ENCODE measurements at regions not wholly inside any gene's neighbourhood (a gene's known extent, or its start where the extent isn't known, plus 50 kb on each side); places are given as distances from the start of the nearest gene placed in this dataset.

DNA sequence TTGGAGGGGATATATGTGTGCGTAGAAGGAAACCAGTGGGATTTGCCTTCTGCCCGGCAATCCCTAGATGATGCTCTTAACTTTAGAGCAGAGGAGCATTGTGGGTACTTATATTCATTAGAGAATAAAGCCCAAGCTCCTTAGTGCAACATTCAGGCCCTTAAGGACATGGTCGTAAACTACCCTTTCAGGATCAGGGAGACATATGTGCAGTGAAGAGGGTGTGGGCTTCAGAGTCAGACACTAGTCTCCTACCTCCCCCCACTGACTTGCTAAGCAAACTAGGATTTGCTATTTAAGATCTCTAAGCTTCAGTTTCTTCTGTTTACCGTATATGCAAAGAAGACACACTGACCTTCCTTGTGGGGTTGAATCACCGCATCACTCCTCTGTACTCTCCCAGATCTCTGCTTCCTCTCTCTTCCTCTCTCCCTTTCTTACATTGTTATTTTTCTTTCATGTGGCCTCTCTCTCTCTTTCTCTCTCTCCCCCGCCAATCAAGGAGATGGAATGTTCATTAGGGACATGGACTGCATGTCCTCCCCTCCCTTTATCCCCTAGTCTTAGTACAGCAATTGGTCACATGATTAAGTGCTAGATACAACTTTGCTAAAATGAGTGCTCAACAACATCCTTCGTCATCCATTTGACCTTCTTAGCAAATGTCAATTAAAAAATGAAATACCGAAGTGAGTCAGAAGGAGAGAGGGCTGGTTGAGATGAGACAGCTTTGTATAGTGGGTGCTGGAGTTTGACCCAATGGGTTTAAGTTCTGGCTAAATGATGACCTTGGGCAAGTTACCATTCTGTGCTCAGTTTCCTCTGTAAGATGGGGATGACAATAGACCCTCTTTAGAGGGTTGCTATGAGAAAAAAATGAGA is 91.7 kb downstream of the TMX1 start:
- H3K36me3 ChIP-seq (ENCODE audit: insufficient read depth, low read depth, low read length): no peaks in the 10 kb centered on the region
- H3K4me3 ChIP-seq (ENCODE audit: low read length): no peak overlapping the region
- no peaks in the 10 kb centered on the region for H3K27me3 ChIP-seq (ENCODE audit: insufficient read depth, low read length)
- no peaks in the 10 kb centered on the region for H3K4me1 ChIP-seq (ENCODE audit: insufficient read depth, low read length)
- H3K9me3 ChIP-seq (ENCODE audit: insufficient read depth, low read depth, low read length): no peaks in the 10 kb centered on the region
- H3K9ac ChIP-seq (ENCODE audit: low read depth, low read length): no peak overlapping the region
- H3K27ac ChIP-seq (ENCODE audit: low read length): no peak overlapping the region

DNA sequence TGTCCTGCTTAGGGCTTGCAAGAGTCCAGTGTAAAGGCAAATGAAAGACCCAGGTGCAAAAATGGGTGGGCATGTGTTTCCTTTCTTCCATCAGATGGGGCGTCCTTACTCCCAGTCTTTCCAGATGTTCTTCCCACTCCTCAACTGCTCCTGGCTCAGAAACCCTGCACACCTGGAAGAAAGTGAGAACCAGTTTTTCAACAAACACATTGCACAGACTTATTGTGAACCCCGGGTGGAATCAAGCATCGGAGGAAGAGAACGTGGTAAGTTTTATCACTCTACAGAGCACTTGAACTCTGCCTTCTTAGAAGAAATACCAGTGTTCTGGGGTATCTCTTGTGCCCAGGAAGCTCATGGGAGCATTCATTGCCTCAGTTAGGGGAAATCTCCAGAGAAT is 93.3 kb downstream of the TMX1 start:
- H3K27me3 ChIP-seq (ENCODE audit: insufficient read depth, low read length): no peaks in the 10 kb centered on the region
- H3K9ac ChIP-seq (ENCODE audit: low read depth, low read length): no peak overlapping the region
- no peaks in the 10 kb centered on the region for H3K36me3 ChIP-seq (ENCODE audit: insufficient read depth, low read depth, low read length)
- H3K4me1 ChIP-seq (ENCODE audit: insufficient read depth, low read length): no peaks in the 10 kb centered on the region
- no peaks in the 10 kb centered on the region for H3K9me3 ChIP-seq (ENCODE audit: insufficient read depth, low read depth, low read length)
- H3K4me3 ChIP-seq (ENCODE audit: low read length): no peak overlapping the region
- H3K27ac ChIP-seq (ENCODE audit: low read length): no peak overlapping the region

DNA sequence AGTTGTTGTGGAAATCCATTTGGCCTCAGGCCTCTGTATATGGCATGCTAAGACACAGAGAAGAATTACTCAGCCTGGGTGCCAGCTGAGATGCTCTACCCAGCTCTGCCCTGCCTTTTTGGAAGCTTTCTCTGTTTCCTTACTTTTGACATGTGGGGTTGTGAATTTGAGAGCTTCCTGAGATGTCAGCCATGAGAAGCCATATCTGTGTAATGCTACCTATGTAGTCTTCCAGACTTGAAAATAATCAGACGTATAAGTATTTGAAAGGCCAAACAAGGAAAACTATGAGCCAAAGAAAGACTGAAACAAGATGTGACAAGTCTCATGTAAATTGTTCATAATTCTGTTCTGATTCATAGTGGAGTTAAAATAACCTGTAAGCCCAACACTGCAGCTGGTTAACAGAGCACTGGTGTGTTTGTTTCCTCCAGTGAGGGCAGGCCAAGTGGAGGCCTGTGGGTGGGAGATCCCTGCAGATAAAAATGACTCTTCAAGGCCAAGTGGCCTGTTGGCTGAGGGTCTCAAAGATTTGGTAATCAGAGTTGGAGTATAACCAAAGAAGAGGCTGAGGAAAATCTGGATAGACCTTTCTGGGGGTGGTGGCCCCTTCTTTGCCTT is 94.0 kb downstream of the TMX1 start:
- H3K27ac ChIP-seq (ENCODE audit: low read length): no peak overlapping the region
- no peak overlapping the region for H3K9ac ChIP-seq (ENCODE audit: low read depth, low read length)
- no peak overlapping the region for H3K4me3 ChIP-seq (ENCODE audit: low read length)
- no peaks in the 10 kb centered on the region for H3K9me3 ChIP-seq (ENCODE audit: insufficient read depth, low read depth, low read length)
- H3K36me3 ChIP-seq (ENCODE audit: insufficient read depth, low read depth, low read length): no peaks in the 10 kb centered on the region
- no peaks in the 10 kb centered on the region for H3K27me3 ChIP-seq (ENCODE audit: insufficient read depth, low read length)
- H3K4me1 ChIP-seq (ENCODE audit: insufficient read depth, low read length): no peaks in the 10 kb centered on the region

DNA sequence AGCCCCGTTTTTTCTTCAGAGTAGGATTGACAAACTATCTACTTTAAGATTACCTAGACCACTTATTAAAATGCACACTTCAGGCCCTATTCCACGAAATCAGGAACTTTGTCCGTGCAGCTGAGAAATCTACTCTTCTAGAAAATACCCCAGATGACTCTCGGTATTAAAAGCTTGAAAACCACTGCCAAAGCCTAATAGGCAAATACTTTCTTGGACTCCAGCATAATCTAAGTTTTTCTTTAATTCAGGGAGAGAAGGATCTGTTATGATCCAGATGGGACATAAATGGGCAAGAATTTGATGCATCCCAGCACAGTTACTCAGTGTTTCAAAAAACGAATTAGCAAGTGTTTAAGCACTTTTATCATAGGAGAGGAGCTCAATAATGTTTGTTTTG is 94.5 kb downstream of the TMX1 start:
- Histone ChIP-seq H3K27ac (ENCODE audit: low read length) (no peak overlapping the region), H3K27me3 (ENCODE audit: insufficient read depth, low read length) (no peaks in the 10 kb centered on the region), H3K9me3 (ENCODE audit: insufficient read depth, low read depth, low read length) (no peaks in the 10 kb centered on the region), H3K36me3 (ENCODE audit: insufficient read depth, low read depth, low read length) (no peaks in the 10 kb centered on the region), H3K4me1 (ENCODE audit: insufficient read depth, low read length) (no peaks in the 10 kb centered on the region), H3K9ac (ENCODE audit: low read depth, low read length) (no peak overlapping the region), H3K4me3 (ENCODE audit: low read length) (no peak overlapping the region)

DNA sequence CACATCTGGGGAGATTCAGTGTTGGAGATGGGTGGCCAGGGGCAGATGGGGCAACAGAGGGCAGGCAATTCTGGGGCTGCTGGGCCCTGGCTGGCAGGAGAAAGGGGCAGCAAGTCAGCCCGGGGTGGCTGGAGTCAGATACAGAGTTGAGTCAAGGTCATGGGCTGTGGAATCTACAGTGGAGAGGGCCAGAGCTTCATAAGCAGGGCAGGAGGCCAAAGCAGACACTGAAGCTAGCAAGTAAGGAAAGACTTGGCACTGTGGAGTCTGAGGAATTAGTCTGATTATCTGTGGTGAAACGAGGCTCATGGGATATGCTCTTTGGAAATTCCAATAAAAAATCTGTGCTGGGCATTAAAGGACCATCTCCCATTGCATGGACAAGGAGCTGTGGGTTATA is 95.5 kb downstream of the TMX1 start:
- Histone ChIP-seq H3K9ac (ENCODE audit: low read depth, low read length) (no peak overlapping the region), H3K36me3 (ENCODE audit: insufficient read depth, low read depth, low read length) (no peaks in the 10 kb centered on the region), H3K4me1 (ENCODE audit: insufficient read depth, low read length) (no peaks in the 10 kb centered on the region), H3K27me3 (ENCODE audit: insufficient read depth, low read length) (no peaks in the 10 kb centered on the region), H3K9me3 (ENCODE audit: insufficient read depth, low read depth, low read length) (no peaks in the 10 kb centered on the region), H3K27ac (ENCODE audit: low read length) (no peak overlapping the region), H3K4me3 (ENCODE audit: low read length) (no peak overlapping the region)

DNA sequence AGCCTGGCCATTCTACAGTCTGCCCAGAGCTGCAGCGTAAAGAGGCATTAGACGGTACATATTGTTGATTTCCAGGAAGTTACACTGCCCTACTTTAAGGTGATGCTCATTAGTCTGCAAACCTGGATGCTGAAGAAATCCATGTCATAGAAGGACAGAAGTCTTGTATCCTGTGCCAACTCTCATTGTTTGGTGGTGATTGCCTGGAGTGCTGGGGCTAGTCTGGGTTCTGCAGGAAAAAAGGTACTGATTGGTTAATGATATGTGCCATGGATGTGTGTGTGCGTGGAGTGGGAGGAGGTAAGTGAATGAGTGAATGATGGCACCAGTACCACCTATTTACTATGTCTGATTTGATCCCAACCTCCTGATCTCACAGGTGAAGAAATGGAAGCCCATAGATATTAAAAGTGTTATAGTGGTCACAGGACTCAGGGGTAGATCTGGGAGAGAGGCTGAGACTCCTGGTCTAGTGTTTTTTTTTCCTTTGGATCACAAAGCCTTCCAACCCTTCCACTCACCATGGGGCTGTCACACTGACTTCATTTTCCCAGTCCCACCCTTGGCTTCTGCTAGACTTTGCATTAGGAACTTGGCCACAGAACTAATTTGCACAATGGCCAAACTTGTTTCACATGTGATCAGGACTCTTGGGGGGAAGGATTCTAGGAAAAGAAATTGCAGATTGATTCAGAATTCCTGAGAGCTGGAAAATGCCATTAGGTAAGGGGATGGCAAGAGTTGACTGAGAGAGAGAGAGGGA is 96.1 kb downstream of the TMX1 start:
- no peak overlapping the region for H3K9ac ChIP-seq (ENCODE audit: low read depth, low read length)
- no peak overlapping the region for H3K27ac ChIP-seq (ENCODE audit: low read length)
- no peaks in the 10 kb centered on the region for H3K4me1 ChIP-seq (ENCODE audit: insufficient read depth, low read length)
- H3K9me3 ChIP-seq (ENCODE audit: insufficient read depth, low read depth, low read length): no peaks in the 10 kb centered on the region
- no peak overlapping the region for H3K4me3 ChIP-seq (ENCODE audit: low read length)
- no peaks in the 10 kb centered on the region for H3K27me3 ChIP-seq (ENCODE audit: insufficient read depth, low read length)
- no peaks in the 10 kb centered on the region for H3K36me3 ChIP-seq (ENCODE audit: insufficient read depth, low read depth, low read length)

DNA sequence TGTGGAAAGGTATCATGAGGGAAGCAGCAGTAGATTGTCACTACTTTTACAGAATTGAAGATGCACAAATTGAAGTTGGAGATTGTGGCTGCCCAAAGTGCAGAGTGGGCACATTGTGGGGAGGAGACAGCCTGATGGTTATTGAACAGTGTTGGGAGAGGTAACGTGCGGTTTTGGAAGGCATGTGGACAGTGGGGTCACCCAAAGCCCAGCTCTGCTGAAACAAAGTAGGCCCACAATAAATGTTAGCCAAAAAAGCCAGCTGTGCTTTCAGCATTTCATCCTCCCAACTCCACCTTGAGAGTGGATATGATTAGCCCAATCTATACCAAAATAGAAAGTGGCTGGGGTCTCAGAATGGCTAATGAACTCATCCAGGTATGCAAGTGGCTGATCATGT is 96.7 kb downstream of the TMX1 start:
- no peaks in the 10 kb centered on the region for H3K9me3 ChIP-seq (ENCODE audit: insufficient read depth, low read depth, low read length)
- no peaks in the 10 kb centered on the region for H3K27me3 ChIP-seq (ENCODE audit: insufficient read depth, low read length)
- no peaks in the 10 kb centered on the region for H3K36me3 ChIP-seq (ENCODE audit: insufficient read depth, low read depth, low read length)
- no peak overlapping the region for H3K9ac ChIP-seq (ENCODE audit: low read depth, low read length)
- H3K27ac ChIP-seq (ENCODE audit: low read length): no peak overlapping the region
- no peak overlapping the region for H3K4me3 ChIP-seq (ENCODE audit: low read length)
- no peaks in the 10 kb centered on the region for H3K4me1 ChIP-seq (ENCODE audit: insufficient read depth, low read length)

DNA sequence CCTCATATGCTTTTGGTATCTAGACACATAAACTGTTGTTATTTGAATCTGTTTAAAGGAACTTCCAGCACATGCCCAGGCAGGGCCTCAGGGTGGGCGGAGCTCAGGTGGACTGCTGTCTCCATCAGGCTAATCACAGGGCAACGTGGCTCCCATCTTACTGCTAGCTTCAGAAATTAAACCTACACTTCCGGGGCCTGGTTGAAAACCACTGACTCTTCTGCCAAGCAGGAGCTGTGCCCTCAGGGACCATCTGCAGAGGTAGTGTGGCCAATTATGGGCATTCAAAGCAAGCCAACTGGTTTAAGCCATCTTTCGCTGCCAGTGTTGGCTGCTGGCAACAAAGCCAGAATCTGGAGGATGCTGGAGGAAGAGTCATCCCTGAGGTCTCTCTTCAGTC is 97.5 kb downstream of the TMX1 start:
- H3K9me3 ChIP-seq (ENCODE audit: insufficient read depth, low read depth, low read length): no peaks in the 10 kb centered on the region
- no peak overlapping the region for H3K4me3 ChIP-seq (ENCODE audit: low read length)
- no peaks in the 10 kb centered on the region for H3K27me3 ChIP-seq (ENCODE audit: insufficient read depth, low read length)
- H3K36me3 ChIP-seq (ENCODE audit: insufficient read depth, low read depth, low read length): no peaks in the 10 kb centered on the region
- H3K9ac ChIP-seq (ENCODE audit: low read depth, low read length): no peak overlapping the region
- no peaks in the 10 kb centered on the region for H3K4me1 ChIP-seq (ENCODE audit: insufficient read depth, low read length)
- H3K27ac ChIP-seq (ENCODE audit: low read length): no peak overlapping the region

DNA sequence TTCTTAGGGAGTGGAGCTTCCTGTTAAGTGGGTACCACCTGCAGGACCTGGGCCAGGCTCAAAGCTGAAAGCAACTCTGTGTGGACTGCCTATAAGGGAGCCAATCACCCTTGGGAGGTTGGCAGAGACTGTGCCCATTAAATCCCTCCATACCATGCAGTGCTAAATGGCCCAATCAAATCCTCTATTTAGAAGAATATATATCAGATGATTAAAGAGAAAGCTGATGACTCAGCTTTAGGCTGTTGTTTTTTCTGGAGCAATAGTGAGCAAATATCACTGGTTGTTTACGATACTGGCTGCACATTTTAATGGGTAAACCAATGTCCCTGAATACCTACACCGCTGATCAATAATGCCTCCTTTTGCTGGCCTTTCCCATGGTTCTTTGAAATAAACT is 101.3 kb downstream of the TMX1 start:
- no peaks in the 10 kb centered on the region for H3K4me1 ChIP-seq (ENCODE audit: insufficient read depth, low read length)
- H3K27me3 ChIP-seq (ENCODE audit: insufficient read depth, low read length): no peaks in the 10 kb centered on the region
- no peak overlapping the region for H3K4me3 ChIP-seq (ENCODE audit: low read length)
- no peak overlapping the region for H3K9ac ChIP-seq (ENCODE audit: low read depth, low read length)
- no peaks in the 10 kb centered on the region for H3K36me3 ChIP-seq (ENCODE audit: insufficient read depth, low read depth, low read length)
- H3K9me3 ChIP-seq (ENCODE audit: insufficient read depth, low read depth, low read length): no peaks in the 10 kb centered on the region
- no peak overlapping the region for H3K27ac ChIP-seq (ENCODE audit: low read length)

DNA sequence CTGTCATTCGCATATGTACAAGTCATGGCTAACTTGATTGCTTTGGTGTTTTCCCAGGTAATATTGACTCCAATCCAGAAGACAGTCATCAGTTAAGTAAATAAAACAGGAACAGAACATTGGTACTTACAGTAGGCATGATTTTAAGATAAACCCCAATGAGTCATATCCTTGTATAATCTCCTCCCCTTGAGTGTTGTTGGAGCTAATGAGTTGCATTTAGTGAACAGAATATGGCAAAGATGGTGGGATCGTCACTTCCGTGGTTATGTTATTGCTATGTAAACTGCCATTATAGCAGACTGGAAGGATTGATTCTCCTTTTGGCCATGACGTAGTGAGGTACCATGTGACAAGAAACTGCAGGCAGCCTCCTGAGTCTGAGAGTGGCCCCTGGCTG is 102.2 kb downstream of the TMX1 start:
- H3K4me1 ChIP-seq (ENCODE audit: insufficient read depth, low read length): no peaks in the 10 kb centered on the region
- no peaks in the 10 kb centered on the region for H3K9me3 ChIP-seq (ENCODE audit: insufficient read depth, low read depth, low read length)
- no peaks in the 10 kb centered on the region for H3K27me3 ChIP-seq (ENCODE audit: insufficient read depth, low read length)
- H3K9ac ChIP-seq (ENCODE audit: low read depth, low read length): no peak overlapping the region
- H3K36me3 ChIP-seq (ENCODE audit: insufficient read depth, low read depth, low read length): no peaks in the 10 kb centered on the region
- no peak overlapping the region for H3K27ac ChIP-seq (ENCODE audit: low read length)
- no peak overlapping the region for H3K4me3 ChIP-seq (ENCODE audit: low read length)

DNA sequence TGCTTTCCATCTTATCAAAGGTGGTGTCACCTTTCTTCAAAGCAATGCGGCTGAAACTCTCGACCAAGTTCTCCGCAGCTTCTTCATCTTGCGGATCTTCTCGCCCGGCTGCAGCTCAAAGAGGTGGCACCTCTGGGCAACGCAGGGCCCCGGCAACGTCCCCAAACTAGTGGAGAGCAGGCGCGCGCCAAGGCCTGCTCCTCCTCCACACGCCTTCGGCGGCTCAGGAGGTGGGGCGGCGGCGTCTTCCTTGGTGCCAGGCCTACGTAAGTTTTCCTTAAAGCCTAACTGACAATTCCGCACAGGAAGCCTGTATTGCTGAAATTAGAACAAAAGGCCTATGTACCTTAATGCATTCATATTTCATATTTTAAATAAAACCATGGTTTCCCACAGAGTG is 112.0 kb downstream of the TMX1 start:
- Histone ChIP-seq H3K4me3 (ENCODE audit: low read length) (no peak overlapping the region), H3K9ac (ENCODE audit: low read depth, low read length) (no peak overlapping the region), H3K9me3 (ENCODE audit: insufficient read depth, low read depth, low read length) (0 out of 2 replicates have a peak, but pooled peaks cover 4% of the 10 kb centered on the region), H3K36me3 (ENCODE audit: insufficient read depth, low read depth, low read length) (no peaks in the 10 kb centered on the region), H3K4me1 (ENCODE audit: insufficient read depth, low read length) (no peaks in the 10 kb centered on the region), H3K27ac (ENCODE audit: low read length) (no peak overlapping the region), H3K27me3 (ENCODE audit: insufficient read depth, low read length) (no peaks in the 10 kb centered on the region)

DNA sequence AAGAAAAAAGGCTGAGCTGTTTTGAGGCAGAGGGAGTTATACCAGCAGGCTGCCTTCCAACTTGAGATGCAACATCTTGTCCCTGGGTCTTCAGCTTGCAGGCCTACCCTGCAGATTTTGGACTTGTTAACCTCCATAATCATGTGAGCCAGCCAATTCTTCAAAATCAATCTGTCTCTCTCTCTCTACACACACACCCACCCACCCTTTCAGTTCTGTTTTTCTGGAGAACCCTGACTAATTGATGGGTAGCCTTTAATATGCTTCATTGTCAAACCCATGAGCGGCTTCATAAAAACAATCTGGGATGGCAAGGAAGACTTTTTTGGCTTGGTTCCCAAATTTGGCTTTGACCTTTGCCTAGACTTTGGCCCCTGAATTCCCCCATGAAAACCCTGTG is 113.9 kb downstream of the TMX1 start:
- Histone ChIP-seq H3K4me1 (ENCODE audit: insufficient read depth, low read length) (no peaks in the 10 kb centered on the region), H3K9ac (ENCODE audit: low read depth, low read length) (no peak overlapping the region), H3K4me3 (ENCODE audit: low read length) (no peak overlapping the region), H3K9me3 (ENCODE audit: insufficient read depth, low read depth, low read length) (no peaks in the 10 kb centered on the region), H3K36me3 (ENCODE audit: insufficient read depth, low read depth, low read length) (no peaks in the 10 kb centered on the region), H3K27me3 (ENCODE audit: insufficient read depth, low read length) (no peaks in the 10 kb centered on the region), H3K27ac (ENCODE audit: low read length) (no peak overlapping the region)
